ENCODE measurements at regions not wholly inside any gene's neighbourhood (a gene's known extent, or its start where the extent isn't known, plus 50 kb on each side); places are given as distances from the start of the nearest gene placed in this dataset.

DNA sequence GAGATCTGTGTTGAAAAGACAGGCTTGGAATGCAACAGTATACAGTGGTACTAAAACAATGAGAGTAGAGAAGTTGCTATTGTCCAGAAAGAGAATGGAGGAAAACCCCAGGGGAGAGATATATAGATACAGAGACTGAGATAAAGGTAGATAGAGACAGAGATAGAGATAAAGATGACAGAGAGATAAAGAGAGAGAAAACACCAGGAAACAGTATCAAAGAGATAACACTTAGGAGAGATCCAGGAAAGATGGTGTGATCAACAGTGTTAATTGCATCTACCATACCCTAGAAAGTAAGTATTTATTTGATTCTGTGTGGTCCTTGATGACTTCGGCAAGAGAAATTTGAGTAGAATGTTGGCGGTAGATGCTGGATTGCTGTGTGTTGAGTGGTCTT is 461.8 kb upstream of the RIOK2 start:
- Histone ChIP-seq H3K36me3 (ENCODE audit: insufficient read depth, low read length) (no peaks in the 10 kb centered on the region), H3K27me3 (ENCODE audit: insufficient read depth, low read depth, low read length) (no peaks in the 10 kb centered on the region), H3K9ac (ENCODE audit: low read length) (no peak overlapping the region), H3K79me2 (replicated peaks; ENCODE audit: insufficient read depth, low read length) (no peaks in the 10 kb centered on the region), H3K27ac (ENCODE audit: low read length) (no peak overlapping the region), H3K4me2 (ENCODE audit: low read length) (no peak overlapping the region), H4K20me1 (ENCODE audit: insufficient read depth) (no peaks in the 10 kb centered on the region), H2AFZ (ENCODE audit: low read depth, low read length) (no peak overlapping the region), H3F3A (ENCODE audit: insufficient read depth, low read length, poor library complexity, severe bottlenecking) (no peaks in the 10 kb centered on the region), H3K9me3 (ENCODE audit: low read length) (no peaks in the 10 kb centered on the region), H3K4me3 (ENCODE audit: low read length) (no peak overlapping the region), H3K9me2 (ENCODE audit: insufficient read depth, low read length) (no peaks in the 10 kb centered on the region)
- TF ChIP-seq EP300 (conservative IDR thresholded peaks at IDR 0.05; ENCODE audit: poor library complexity, severe bottlenecking), result no peak
- TF ChIP-seq SMC3 (conservative IDR thresholded peaks at IDR 0.05; ENCODE audit: poor library complexity), result no peak
- no peak for TF ChIP-seq TAF1 (IDR thresholded peaks at IDR 0.05; ENCODE audit: low read depth)
- no peak for TF ChIP-seq EZH2 (IDR thresholded peaks at IDR 0.05; ENCODE audit: borderline replicate concordance, insufficient read depth, low read length, poor library complexity, severe bottlenecking)
- TF ChIP-seq MXI1 (conservative IDR thresholded peaks at IDR 0.05; ENCODE audit: poor library complexity, severe bottlenecking), result no peak
- TF ChIP-seq, protein P1, sequence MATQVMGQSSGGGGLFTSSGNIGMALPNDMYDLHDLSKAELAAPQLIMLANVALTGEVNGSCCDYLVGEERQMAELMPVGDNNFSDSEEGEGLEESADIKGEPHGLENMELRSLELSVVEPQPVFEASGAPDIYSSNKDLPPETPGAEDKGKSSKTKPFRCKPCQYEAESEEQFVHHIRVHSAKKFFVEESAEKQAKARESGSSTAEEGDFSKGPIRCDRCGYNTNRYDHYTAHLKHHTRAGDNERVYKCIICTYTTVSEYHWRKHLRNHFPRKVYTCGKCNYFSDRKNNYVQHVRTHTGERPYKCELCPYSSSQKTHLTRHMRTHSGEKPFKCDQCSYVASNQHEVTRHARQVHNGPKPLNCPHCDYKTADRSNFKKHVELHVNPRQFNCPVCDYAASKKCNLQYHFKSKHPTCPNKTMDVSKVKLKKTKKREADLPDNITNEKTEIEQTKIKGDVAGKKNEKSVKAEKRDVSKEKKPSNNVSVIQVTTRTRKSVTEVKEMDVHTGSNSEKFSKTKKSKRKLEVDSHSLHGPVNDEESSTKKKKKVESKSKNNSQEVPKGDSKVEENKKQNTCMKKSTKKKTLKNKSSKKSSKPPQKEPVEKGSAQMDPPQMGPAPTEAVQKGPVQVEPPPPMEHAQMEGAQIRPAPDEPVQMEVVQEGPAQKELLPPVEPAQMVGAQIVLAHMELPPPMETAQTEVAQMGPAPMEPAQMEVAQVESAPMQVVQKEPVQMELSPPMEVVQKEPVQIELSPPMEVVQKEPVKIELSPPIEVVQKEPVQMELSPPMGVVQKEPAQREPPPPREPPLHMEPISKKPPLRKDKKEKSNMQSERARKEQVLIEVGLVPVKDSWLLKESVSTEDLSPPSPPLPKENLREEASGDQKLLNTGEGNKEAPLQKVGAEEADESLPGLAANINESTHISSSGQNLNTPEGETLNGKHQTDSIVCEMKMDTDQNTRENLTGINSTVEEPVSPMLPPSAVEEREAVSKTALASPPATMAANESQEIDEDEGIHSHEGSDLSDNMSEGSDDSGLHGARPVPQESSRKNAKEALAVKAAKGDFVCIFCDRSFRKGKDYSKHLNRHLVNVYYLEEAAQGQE (IDR thresholded peaks at IDR 0.05; ENCODE audit: borderline replicate concordance), result no peak
- TF ChIP-seq POLR2AphosphoS5 (IDR thresholded peaks at IDR 0.05), result no peak
- TF ChIP-seq, protein P2, sequence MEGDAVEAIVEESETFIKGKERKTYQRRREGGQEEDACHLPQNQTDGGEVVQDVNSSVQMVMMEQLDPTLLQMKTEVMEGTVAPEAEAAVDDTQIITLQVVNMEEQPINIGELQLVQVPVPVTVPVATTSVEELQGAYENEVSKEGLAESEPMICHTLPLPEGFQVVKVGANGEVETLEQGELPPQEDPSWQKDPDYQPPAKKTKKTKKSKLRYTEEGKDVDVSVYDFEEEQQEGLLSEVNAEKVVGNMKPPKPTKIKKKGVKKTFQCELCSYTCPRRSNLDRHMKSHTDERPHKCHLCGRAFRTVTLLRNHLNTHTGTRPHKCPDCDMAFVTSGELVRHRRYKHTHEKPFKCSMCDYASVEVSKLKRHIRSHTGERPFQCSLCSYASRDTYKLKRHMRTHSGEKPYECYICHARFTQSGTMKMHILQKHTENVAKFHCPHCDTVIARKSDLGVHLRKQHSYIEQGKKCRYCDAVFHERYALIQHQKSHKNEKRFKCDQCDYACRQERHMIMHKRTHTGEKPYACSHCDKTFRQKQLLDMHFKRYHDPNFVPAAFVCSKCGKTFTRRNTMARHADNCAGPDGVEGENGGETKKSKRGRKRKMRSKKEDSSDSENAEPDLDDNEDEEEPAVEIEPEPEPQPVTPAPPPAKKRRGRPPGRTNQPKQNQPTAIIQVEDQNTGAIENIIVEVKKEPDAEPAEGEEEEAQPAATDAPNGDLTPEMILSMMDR (IDR thresholded peaks at IDR 0.05; ENCODE audit: poor library complexity, severe bottlenecking), result no peak
- no peak for TF ChIP-seq RAD21 (conservative IDR thresholded peaks at IDR 0.05)

DNA sequence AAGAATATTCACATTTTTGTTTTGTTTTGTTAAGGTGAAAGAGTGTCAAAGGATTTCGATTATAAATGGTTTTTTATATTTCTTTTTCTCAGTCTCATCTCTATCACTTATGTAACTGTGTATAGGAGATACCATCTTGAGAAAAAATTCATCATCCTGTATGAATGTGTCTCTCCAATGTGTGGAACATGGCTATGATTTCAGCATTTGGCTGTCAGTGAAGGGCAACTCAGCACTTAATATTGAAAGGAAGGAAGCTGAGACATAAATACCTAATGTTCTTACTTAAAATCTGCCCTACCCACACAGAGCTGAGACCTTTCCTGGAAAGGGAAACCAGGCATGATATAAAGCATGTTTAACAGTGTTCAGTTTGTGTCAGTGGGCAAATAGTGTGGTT is 474.2 kb upstream of the RIOK2 start:
- Histone ChIP-seq H2AFZ (ENCODE audit: low read depth, low read length) (no peak overlapping the region), H4K20me1 (ENCODE audit: insufficient read depth) (no peaks in the 10 kb centered on the region), H3K79me2 (replicated peaks; ENCODE audit: insufficient read depth, low read length) (no peaks in the 10 kb centered on the region), H3K36me3 (ENCODE audit: insufficient read depth, low read length) (no peaks in the 10 kb centered on the region), H3K27ac (ENCODE audit: low read length) (no peak overlapping the region), H3K4me2 (ENCODE audit: low read length) (no peak overlapping the region), H3K9me3 (ENCODE audit: low read length) (no peaks in the 10 kb centered on the region), H3K9me2 (ENCODE audit: insufficient read depth, low read length) (no peaks in the 10 kb centered on the region), H3K9ac (ENCODE audit: low read length) (no peak overlapping the region), H3K27me3 (ENCODE audit: insufficient read depth, low read depth, low read length) (no peaks in the 10 kb centered on the region), H3F3A (ENCODE audit: insufficient read depth, low read length, poor library complexity, severe bottlenecking) (no peaks in the 10 kb centered on the region), H3K4me3 (ENCODE audit: low read length) (no peak overlapping the region)
- TF ChIP-seq, protein P2 (IDR thresholded peaks at IDR 0.05; ENCODE audit: poor library complexity, severe bottlenecking), result no peak
- no peak for TF ChIP-seq POLR2AphosphoS5 (IDR thresholded peaks at IDR 0.05)
- no peak for TF ChIP-seq TAF1 (IDR thresholded peaks at IDR 0.05; ENCODE audit: low read depth)
- TF ChIP-seq, protein P1 (IDR thresholded peaks at IDR 0.05; ENCODE audit: borderline replicate concordance), result no peak
- no peak for TF ChIP-seq EP300 (conservative IDR thresholded peaks at IDR 0.05; ENCODE audit: poor library complexity, severe bottlenecking)
- no peak for TF ChIP-seq MXI1 (conservative IDR thresholded peaks at IDR 0.05; ENCODE audit: poor library complexity, severe bottlenecking)
- TF ChIP-seq RAD21 (conservative IDR thresholded peaks at IDR 0.05), result no peak
- no peak for TF ChIP-seq SMC3 (conservative IDR thresholded peaks at IDR 0.05; ENCODE audit: poor library complexity)
- TF ChIP-seq EZH2 (IDR thresholded peaks at IDR 0.05; ENCODE audit: borderline replicate concordance, insufficient read depth, low read length, poor library complexity, severe bottlenecking), result no peak
